ENCODE measurements at regions not wholly inside any gene's neighbourhood (a gene's known extent, or its start where the extent isn't known, plus 50 kb on each side); places are given as distances from the start of the nearest gene placed in this dataset.

DNA sequence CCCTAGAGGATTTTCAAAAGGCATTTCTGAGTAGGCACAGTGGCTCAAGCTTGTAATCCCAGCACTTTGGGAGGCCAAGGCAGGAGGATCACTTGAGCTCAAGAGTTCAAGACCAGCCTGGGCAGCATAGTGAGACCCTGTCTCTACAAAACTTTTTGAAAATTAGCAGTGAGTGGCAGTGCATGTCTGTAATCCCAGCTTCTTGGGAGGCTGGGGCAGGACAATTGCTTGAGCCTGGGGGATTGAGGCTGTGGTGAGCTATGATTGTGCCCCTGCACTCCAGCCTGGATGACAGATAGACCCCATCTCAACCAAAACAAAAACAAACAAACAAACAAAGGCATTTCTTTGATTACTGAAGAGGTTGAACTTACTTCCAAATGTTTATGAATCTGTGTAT lies 201.4 kb downstream of the KIF26A start:
- H3K4me3 ChIP-seq = no peak overlapping the region
- no peaks in the 10 kb centered on the region for H3K9me3 ChIP-seq (ENCODE audit: low read depth)
- H3K4me1 ChIP-seq (ENCODE audit: insufficient read depth) = no peaks in the 10 kb centered on the region
- H3K79me2 ChIP-seq = no peaks in the 10 kb centered on the region
- H3K27me3 ChIP-seq = no peaks in the 10 kb centered on the region
- H3K4me2 ChIP-seq = no peak overlapping the region
- no peaks in the 10 kb centered on the region for H4K20me1 ChIP-seq (ENCODE audit: insufficient read depth, poor library complexity, severe bottlenecking)
- no peaks in the 10 kb centered on the region for H3K9me2 ChIP-seq (replicated peaks; ENCODE audit: insufficient read depth)
- H2AFZ ChIP-seq = no peak overlapping the region
- H3K36me3 ChIP-seq (replicated peaks; ENCODE audit: insufficient read depth, low read depth) = no peaks in the 10 kb centered on the region
- TF ChIP-seq EZH2phosphoT487 (IDR thresholded peaks at IDR 0.05; ENCODE audit: low read depth, severe bottlenecking, unreplicated experiment) (no peak), EZH2 (IDR thresholded peaks at IDR 0.05; ENCODE audit: borderline replicate concordance) (no peak)
- TF ChIP-seq, protein P1, sequence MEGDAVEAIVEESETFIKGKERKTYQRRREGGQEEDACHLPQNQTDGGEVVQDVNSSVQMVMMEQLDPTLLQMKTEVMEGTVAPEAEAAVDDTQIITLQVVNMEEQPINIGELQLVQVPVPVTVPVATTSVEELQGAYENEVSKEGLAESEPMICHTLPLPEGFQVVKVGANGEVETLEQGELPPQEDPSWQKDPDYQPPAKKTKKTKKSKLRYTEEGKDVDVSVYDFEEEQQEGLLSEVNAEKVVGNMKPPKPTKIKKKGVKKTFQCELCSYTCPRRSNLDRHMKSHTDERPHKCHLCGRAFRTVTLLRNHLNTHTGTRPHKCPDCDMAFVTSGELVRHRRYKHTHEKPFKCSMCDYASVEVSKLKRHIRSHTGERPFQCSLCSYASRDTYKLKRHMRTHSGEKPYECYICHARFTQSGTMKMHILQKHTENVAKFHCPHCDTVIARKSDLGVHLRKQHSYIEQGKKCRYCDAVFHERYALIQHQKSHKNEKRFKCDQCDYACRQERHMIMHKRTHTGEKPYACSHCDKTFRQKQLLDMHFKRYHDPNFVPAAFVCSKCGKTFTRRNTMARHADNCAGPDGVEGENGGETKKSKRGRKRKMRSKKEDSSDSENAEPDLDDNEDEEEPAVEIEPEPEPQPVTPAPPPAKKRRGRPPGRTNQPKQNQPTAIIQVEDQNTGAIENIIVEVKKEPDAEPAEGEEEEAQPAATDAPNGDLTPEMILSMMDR (IDR thresholded peaks at IDR 0.05; ENCODE audit: poor library complexity) = no peak
- H3K27ac ChIP-seq = no peak overlapping the region
- DNase-seq (ENCODE audit: low spot score) = no peak

DNA sequence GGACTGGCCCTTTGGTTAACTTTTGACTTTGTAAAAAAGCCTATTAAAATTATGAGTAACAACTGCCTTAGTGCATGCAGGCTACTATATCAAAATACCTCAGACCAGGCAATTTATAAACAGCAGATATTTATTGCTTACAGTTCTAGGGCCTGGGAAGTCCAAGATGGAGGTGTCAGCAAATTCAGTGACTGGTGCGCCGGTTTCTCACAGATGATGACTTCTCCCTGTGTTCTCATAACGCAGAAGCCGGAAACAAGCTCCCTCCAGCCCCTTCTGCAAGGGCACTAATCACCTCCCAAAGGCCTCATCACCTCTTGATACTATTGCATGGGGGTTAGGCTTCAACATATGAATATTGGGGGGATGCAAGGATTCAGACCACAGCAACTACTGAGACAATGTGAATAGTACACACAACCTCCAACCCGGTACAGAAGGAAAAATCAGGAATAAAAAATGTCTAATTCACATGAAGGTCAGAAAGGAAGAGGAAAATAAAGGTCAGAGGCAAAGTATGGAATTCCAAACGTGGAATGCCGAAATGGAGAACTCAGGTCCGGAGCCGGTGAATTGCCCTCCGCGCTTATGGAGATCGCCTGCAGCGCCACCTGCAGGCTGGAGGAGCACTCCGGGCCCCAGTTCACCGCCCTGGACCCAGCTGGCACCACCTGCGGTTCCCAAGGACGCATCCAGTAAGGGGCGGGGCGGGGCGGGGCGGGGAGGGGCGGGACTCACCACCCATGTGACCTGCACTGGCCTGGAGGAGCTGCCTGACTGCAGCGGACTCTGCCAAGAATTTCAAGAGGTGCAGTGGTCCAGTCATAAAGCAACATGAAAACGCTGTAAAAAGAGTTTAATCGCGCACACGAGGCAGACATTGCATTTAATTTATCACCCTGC lies 203.4 kb downstream of the KIF26A start:
- DNase-seq (ENCODE audit: low spot score) = peak; percentile 80
- Histone ChIP-seq H3K4me3 (no peak overlapping the region), H3K9me3 (ENCODE audit: low read depth) (no peaks in the 10 kb centered on the region), H3K79me2 (no peaks in the 10 kb centered on the region), H3K27me3 (no peaks in the 10 kb centered on the region), H3K36me3 (replicated peaks; ENCODE audit: insufficient read depth, low read depth) (no peaks in the 10 kb centered on the region), H3K9me2 (replicated peaks; ENCODE audit: insufficient read depth) (no peaks in the 10 kb centered on the region), H2AFZ (no peak overlapping the region), H3K4me1 (ENCODE audit: insufficient read depth) (no peaks in the 10 kb centered on the region), H3K4me2 (peak overlapping the region; percentile 42), H4K20me1 (ENCODE audit: insufficient read depth, poor library complexity, severe bottlenecking) (no peaks in the 10 kb centered on the region), H3K27ac (no peak overlapping the region)
- TF ChIP-seq EZH2phosphoT487 (IDR thresholded peaks at IDR 0.05; ENCODE audit: low read depth, severe bottlenecking, unreplicated experiment) = no peak
- TF ChIP-seq, protein P1 (IDR thresholded peaks at IDR 0.05; ENCODE audit: poor library complexity) = peak; percentile 60
- WGBS (ENCODE audit: low lambda C conversion rate, missing lambda C conversion rate) = 39% methylated on average over 26 of the region's 27 CpGs

DNA sequence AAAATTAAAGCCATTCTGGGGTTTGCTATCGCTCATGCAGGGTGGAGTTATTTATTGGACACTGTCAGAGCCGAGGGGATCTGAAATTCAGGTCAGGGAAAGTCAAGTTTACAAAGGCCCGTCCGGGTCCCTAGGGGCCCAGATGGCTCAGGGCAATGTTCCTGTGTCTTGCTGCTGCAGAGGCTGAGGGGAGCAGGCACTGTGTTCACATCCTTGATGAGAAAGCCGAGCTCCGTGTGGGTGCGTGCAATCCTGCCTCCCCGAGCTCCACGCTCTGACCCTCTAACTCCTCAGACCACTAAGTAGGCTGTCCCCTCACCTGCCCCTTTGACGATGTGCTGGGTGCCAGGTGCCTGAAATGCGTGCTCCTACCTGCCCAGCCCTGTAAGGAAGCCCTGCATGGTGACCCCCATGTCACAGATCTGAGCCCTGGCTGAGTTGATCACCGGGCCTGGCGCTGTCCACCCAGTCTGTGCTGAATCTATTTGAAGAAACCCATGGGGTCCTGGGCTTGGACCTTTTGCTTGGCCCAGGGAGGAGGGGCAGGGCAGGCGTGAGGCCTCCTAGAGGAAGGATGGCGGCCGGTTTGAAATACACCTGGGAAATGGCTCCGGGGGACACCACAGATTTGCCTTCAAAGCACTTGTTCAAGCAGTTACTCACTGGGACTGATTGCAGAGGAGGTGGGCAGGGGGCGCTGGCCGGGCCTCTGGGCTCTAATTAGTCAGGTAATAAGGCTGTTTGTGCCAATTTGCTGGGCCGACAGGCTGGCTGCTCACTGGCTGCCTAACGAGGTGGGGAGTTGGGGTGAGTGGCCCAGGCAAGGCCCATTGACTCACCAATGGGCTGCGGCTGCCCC lies 204.3 kb downstream of the KIF26A start:
- no peak for DNase-seq (ENCODE audit: low spot score)
- Histone ChIP-seq H3K4me1 (ENCODE audit: insufficient read depth) (no peaks in the 10 kb centered on the region), H3K36me3 (replicated peaks; ENCODE audit: insufficient read depth, low read depth) (no peaks in the 10 kb centered on the region), H3K27me3 (no peaks in the 10 kb centered on the region), H3K9me3 (ENCODE audit: low read depth) (no peaks in the 10 kb centered on the region), H2AFZ (no peak overlapping the region), H3K4me3 (no peak overlapping the region), H3K4me2 (no peak overlapping the region), H4K20me1 (ENCODE audit: insufficient read depth, poor library complexity, severe bottlenecking) (no peaks in the 10 kb centered on the region), H3K9me2 (replicated peaks; ENCODE audit: insufficient read depth) (no peaks in the 10 kb centered on the region), H3K79me2 (no peaks in the 10 kb centered on the region), H3K27ac (no peak overlapping the region)
- TF ChIP-seq EZH2 (IDR thresholded peaks at IDR 0.05; ENCODE audit: borderline replicate concordance) (no peak), EZH2phosphoT487 (IDR thresholded peaks at IDR 0.05; ENCODE audit: low read depth, severe bottlenecking, unreplicated experiment) (no peak)
- TF ChIP-seq, protein P1 (IDR thresholded peaks at IDR 0.05; ENCODE audit: poor library complexity) = no peak
- 86% methylated on average over 22 of the region's 22 CpGs for WGBS (ENCODE audit: low lambda C conversion rate, missing lambda C conversion rate)
